Lower lobe of right lung (tissue), 2 donors: ENCODE measurements at regions not wholly inside any gene's neighbourhood (a gene's known extent, or its start where the extent isn't known, plus 50 kb on each side); places are given as distances from the start of the nearest gene placed in this dataset.

Experiments
- ATAC-seq, 2 donors: fragments of 200-7000 bp; cut with Tn5 transposase; one replicate each; pipeline ENCODE4 v1.9.1; 2020 to 2022; ENCODE audit warnings: mild to moderate bottlenecking in 2 of 2, moderate library complexity in 2 of 2
- DNase-seq: peaks from one replicate; pipeline ENCODE4 v3.0.0-alpha.2; 2020
- H3K27ac ChIP-seq: fragments of 200-600 bp; one replicate; pipeline ENCODE4 v1.8.0; 2022
- H3K27me3 ChIP-seq: fragments of 200-600 bp; one replicate; pipeline ENCODE4 v1.8.0; 2022; ENCODE audit warnings: low read depth
- H3K36me3 ChIP-seq: fragments of 200-600 bp; one replicate; pipeline ENCODE4 v1.8.0; 2022; ENCODE audit warnings: mild to moderate bottlenecking
- H3K4me1 ChIP-seq: fragments of 200-600 bp; one replicate; pipeline ENCODE4 v1.8.0; 2022
- H3K4me3 ChIP-seq: fragments of 200-600 bp; one replicate; pipeline ENCODE4 v1.8.0; 2022; ENCODE audit warnings: mild to moderate bottlenecking
- H3K9me3 ChIP-seq: fragments of 200-600 bp; one replicate; pipeline ENCODE4 v1.8.0; 2022
- intact Hi-C: fragments of 100-400 bp; cut with DNase I; formaldehyde crosslinking; loops from one replicate; pipeline ENCODE4 v1.11.0; 2022
- TF ChIP-seq, protein P1 (sequence below): fragments of 200-600 bp; IDR thresholded peaks from one replicate; pipeline ENCODE4 v1.8.0; 2022; ENCODE audit warnings: antibody characterized with exemption, mild to moderate bottlenecking
- donor health status: DM: no; HTN: yes; CAD: no; lungs with severe emphysema.

DNA sequence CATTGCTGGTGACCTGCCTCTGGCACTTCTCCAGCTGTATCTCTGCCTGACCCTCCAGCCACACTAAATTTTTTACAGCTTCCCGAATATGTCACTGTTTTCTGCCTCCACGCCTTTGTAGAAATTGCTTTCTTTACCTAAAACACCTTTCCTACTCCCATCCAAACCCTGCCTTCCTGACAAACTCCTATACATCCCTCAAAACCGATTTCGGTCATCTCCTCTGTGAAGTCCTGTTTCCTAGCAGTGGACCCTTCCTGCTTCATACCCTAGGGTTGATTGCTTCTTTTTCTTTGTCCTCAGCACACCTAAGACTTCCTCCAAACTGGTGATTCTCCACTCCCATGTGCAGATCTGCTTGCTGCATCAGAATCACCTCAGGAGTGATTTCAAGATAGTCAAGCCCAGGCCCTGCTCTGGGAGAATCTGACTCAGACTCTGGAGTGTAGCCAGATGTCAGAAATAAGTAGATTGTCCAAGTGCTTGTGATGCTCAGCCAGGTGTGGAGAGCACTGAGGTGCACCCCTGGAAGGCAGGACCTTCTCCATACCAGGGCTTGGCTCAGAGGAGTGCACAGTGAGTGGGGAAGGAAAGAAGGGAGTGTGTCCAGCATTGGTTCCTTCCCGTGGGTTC, 184.2 kb downstream of the COPRS start:
- Histone ChIP-seq H3K4me3 (no peak overlapping the region), H3K4me1 (no peaks in the 10 kb centered on the region), H3K27ac (no peak overlapping the region), H3K9me3 (no peaks in the 10 kb centered on the region), H3K36me3 (no peaks in the 10 kb centered on the region), H3K27me3 (peaks cover 11% of the 10 kb centered on the region)
- no peak for ATAC-seq
- TF ChIP-seq, protein P1, sequence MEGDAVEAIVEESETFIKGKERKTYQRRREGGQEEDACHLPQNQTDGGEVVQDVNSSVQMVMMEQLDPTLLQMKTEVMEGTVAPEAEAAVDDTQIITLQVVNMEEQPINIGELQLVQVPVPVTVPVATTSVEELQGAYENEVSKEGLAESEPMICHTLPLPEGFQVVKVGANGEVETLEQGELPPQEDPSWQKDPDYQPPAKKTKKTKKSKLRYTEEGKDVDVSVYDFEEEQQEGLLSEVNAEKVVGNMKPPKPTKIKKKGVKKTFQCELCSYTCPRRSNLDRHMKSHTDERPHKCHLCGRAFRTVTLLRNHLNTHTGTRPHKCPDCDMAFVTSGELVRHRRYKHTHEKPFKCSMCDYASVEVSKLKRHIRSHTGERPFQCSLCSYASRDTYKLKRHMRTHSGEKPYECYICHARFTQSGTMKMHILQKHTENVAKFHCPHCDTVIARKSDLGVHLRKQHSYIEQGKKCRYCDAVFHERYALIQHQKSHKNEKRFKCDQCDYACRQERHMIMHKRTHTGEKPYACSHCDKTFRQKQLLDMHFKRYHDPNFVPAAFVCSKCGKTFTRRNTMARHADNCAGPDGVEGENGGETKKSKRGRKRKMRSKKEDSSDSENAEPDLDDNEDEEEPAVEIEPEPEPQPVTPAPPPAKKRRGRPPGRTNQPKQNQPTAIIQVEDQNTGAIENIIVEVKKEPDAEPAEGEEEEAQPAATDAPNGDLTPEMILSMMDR: no peak
- intact Hi-C loops: no loop called here
- no peak for DNase-seq

DNA sequence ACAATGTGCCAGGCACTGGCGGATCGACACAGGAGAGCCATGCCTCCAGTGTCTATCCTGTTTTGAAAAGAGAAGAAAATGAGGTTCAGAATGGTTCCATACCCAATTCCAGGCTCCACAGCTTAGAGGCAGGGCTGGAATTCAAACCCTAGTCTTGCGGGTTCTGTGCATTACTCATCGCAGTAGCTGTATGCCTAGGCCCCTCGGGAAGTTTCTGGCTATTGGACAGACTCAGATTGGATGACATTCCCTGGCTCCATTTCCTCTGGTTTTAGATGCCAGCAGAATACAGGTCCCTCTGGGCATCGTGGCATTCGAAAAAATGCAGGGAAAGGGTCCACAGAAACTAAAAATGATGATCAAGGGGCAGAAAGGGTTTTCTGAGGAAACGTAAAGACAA, 184.7 kb downstream of the COPRS start:
- no peak overlapping the region for H3K4me3 ChIP-seq
- no peak overlapping the region for H3K27ac ChIP-seq
- H3K9me3 ChIP-seq: no peaks in the 10 kb centered on the region
- ATAC-seq: no peak
- TF ChIP-seq, protein P1: no peak
- no peaks in the 10 kb centered on the region for H3K36me3 ChIP-seq
- intact Hi-C loops: no loop called here
- H3K27me3 ChIP-seq: peaks cover 11% of the 10 kb centered on the region
- no peaks in the 10 kb centered on the region for H3K4me1 ChIP-seq
- no peak for DNase-seq

DNA sequence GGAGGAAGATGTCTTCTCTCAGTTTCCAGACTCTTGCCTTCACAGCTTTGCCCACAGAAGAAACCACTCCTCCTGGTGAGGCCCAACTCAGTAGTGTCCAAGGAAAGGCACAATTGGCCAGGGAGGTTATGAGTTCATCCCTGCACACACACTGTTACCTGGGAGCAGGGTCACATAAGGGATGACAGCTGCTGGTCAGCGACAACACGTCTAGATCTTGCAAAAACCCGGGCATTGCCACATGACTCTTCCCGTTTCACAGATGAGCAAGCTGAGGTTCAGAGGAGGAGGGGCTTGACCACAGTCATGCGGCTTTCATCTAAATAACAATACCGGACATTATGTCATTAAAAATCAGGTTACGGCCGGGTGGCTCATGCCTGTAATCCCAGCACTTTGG, 186.0 kb downstream of the COPRS start:
- no peak for DNase-seq
- no peak for ATAC-seq
- Histone ChIP-seq H3K9me3 (no peaks in the 10 kb centered on the region), H3K4me1 (no peaks in the 10 kb centered on the region), H3K27me3 (peaks cover 11% of the 10 kb centered on the region), H3K4me3 (no peak overlapping the region), H3K27ac (no peak overlapping the region), H3K36me3 (no peaks in the 10 kb centered on the region)
- intact Hi-C loops: no loop called here
- TF ChIP-seq, protein P1: no peak

DNA sequence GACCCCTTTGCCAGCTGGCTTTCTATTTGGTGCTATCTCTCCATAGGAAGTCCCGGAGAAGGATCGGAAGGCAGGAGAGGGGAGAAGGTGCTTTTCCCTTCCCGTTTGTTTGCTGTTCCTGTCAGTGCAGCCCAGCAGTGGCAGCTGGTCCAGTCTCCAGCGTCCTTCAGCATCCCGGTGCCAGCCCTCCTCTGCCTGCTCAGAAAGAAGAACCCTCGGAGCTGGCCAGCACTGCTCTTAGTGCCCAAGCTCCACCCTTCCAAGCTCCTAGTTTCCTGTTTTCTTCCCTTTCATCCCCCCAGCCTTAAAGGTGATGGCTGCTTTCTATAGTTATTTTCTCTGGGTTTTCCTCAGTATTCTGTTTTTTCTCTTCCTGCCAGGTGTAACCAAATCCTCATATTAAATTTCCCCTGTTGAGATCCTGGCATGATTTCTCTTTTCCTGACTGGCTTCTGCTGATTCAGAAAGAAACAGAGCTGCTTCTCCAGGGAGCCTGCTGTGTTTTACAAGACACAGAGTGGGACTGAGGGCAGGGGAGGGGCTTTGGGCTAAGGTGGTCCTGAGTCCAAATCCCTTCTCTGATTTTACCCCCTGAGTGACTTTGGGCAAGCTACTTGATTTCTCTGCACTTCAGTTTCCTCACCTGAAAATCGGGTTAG, 186.8 kb downstream of the COPRS start:
- DNase-seq (no peak), ATAC-seq (no peak)
- Histone ChIP-seq H3K36me3 (no peaks in the 10 kb centered on the region), H3K9me3 (no peaks in the 10 kb centered on the region), H3K27me3 (peaks cover 11% of the 10 kb centered on the region), H3K4me3 (no peak overlapping the region), H3K27ac (no peak overlapping the region), H3K4me1 (no peaks in the 10 kb centered on the region)
- TF ChIP-seq, protein P1: no peak
- intact Hi-C loops: no loop called here

DNA sequence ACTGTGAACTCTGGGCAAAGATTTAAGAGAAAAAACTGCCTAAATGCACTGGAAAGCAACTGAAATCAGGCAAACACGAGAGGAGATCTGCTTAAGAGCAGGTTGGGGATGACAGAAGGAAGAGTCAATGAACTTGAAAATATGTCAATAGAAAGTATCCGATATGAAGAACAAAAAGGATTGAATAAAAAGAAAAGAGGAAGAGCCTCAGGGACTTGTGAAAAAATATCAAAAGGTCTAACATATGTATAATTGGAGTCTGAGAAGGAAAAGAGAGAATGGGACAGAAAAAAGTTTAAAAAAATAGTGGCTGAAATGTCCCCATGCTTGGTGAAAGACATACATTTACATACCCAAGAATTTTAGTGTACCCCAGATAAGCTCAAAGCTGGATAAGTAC, 195.5 kb downstream of the COPRS start:
- H3K4me1 ChIP-seq: no peaks in the 10 kb centered on the region
- H3K4me3 ChIP-seq: no peak overlapping the region
- intact Hi-C loops: no loop called here
- DNase-seq (no peak), ATAC-seq (no peak)
- no peaks in the 10 kb centered on the region for H3K36me3 ChIP-seq
- peaks cover 20% of the 10 kb centered on the region for H3K9me3 ChIP-seq
- H3K27ac ChIP-seq: no peak overlapping the region
- TF ChIP-seq, protein P1: no peak
- H3K27me3 ChIP-seq: no peaks in the 10 kb centered on the region
